SK-N-SH (cell line): ENCODE measurements at regions not wholly inside any gene's neighbourhood (a gene's known extent, or its start where the extent isn't known, plus 50 kb on each side); places are given as distances from the start of the nearest gene placed in this dataset.

ENCODE experiments used
- CTCF ChIA-PET: fragments of 300-600, 350-600 bp; formaldehyde crosslinking; extraction: SDS; loops from one replicate; lab custom pipeline; 2021; lab: Yijun Ruan, JAX
- POLR2A ChIA-PET: fragments of 350-600 bp; sonication (Branson Sonifier 250); formaldehyde crosslinking; extraction: SDS; loops from one replicate; lab custom pipeline; 2020; ENCODE audit warnings: antibody characterized with exemption, inconsistent platforms; lab: Yijun Ruan, JAX
- DNase-seq: peaks from one replicate; pipeline ENCODE4 v3.0.0; 2012
- H2AFZ ChIP-seq: fragments of 200-600 bp; sonication (generic); 2 replicates; pipeline ENCODE4 v1.8.1; 2016; ENCODE audit warnings: antibody characterized with exemption, mild to moderate bottlenecking, low read depth
- H3F3A ChIP-seq: fragments of 200-600 bp; sonication (generic); replicated peaks from 2 replicates; pipeline ENCODE3; 2016; ENCODE audit warnings: antibody characterized with exemption, mild to moderate bottlenecking; ENCODE audit not compliant: insufficient read depth
- H3K27ac ChIP-seq, 2 experiments: fragments of 200-500 bp in 1 of 2; fragments of 200-600 bp in 1 of 2; sonication (Bioruptor generic) in 1 of 2; sonication (generic), shearing (Covaris generic) in 1 of 2; 2 replicates each; pipeline versions ENCODE4 v1.5.1 to v1.6.1; 2014 to 2016; ENCODE audit warnings: low read depth in 2 of 2, inconsistent platforms in 1 of 2, low read length in 1 of 2, mild to moderate bottlenecking in 1 of 2, mixed read lengths in 1 of 2
- H3K27me3 ChIP-seq: fragments of 200-600 bp; sonication (generic), shearing (Covaris generic); 2 replicates; pipeline ENCODE4 v1.6.1; 2016; ENCODE audit warnings: mixed run types; ENCODE audit not compliant: insufficient read depth
- H3K36me3 ChIP-seq, 2 experiments: fragments of 200-500 bp in 1 of 2; fragments of 200-600 bp in 1 of 2; sonication (Bioruptor generic) in 1 of 2; sonication (generic) in 1 of 2; replicated peaks in 1 of 2; 2 replicates each; pipeline versions ENCODE3 to v1.5.1; 2014 to 2016; ENCODE audit warnings: low read length in 1 of 2, mild to moderate bottlenecking in 1 of 2; ENCODE audit not compliant: insufficient read depth in 2 of 2, control insufficient read depth in 1 of 2
- H3K4me1 ChIP-seq, 2 experiments: fragments of 200-500 bp in 1 of 2; fragments of 200-600 bp in 1 of 2; sonication (Bioruptor generic) in 1 of 2; sonication (generic), shearing (Covaris generic) in 1 of 2; 2 replicates each; pipeline versions ENCODE4 v1.5.1 to v1.6.1; 2014 to 2016; ENCODE audit warnings: low read depth in 1 of 2, low read length in 1 of 2, mixed run types in 1 of 2; ENCODE audit not compliant: insufficient read depth in 2 of 2, control insufficient read depth in 1 of 2
- H3K4me2 ChIP-seq: fragments of 200-600 bp; sonication (generic), shearing (Covaris generic); 2 replicates; pipeline ENCODE4 v1.6.1; 2017; ENCODE audit warnings: mixed run types
- H3K4me3 ChIP-seq, 2 experiments: fragments of 200-500 bp in 1 of 2; fragments of 200-600 bp in 1 of 2; sonication (Bioruptor generic) in 1 of 2; sonication (generic), shearing (Covaris generic) in 1 of 2; 2 replicates each; pipeline versions ENCODE4 v1.5.1 to v1.8.1; 2014 to 2016; ENCODE audit warnings: low read depth in 2 of 2, inconsistent platforms in 1 of 2, low read length in 1 of 2, mild to moderate bottlenecking in 1 of 2, mixed read lengths in 1 of 2, moderate library complexity in 1 of 2
- H3K79me2 ChIP-seq: fragments of 200-600 bp; sonication (generic); 2 replicates; pipeline ENCODE4 v1.8.1; 2017; ENCODE audit warnings: mild to moderate bottlenecking; ENCODE audit not compliant: insufficient read depth
- H3K9ac ChIP-seq: fragments of 200-600 bp; sonication (generic); 2 replicates; pipeline ENCODE4 v1.6.1; 2017; ENCODE audit warnings: mixed run types
- H3K9me2 ChIP-seq: fragments of 200-600 bp; sonication (generic); 2 replicates; pipeline ENCODE4 v1.6.1; 2017; ENCODE audit warnings: mixed run types
- H3K9me3 ChIP-seq: fragments of 200-600 bp; sonication (generic); 2 replicates; pipeline ENCODE4 v1.6.1; 2017; ENCODE audit warnings: mixed run types, mild to moderate bottlenecking, moderate library complexity
- H4K20me1 ChIP-seq: fragments of 200-600 bp; sonication (generic); 2 replicates; pipeline ENCODE4 v1.6.1; 2017; ENCODE audit warnings: mild to moderate bottlenecking, mixed run types; ENCODE audit not compliant: insufficient read depth
- CTCF ChIP-seq: fragments of 200-600 bp; sonication (generic); IDR thresholded peaks from 2 replicates; pipeline ENCODE4 v1.6.1; 2017; ENCODE audit warnings: antibody characterized with exemption, mild to moderate bottlenecking, moderate library complexity
- ELF1 ChIP-seq: IDR thresholded peaks from 2 replicates; pipeline ENCODE4 v1.4.0; 2012
- EZH2phosphoT487 ChIP-seq: fragments of 200-600 bp; sonication (generic); IDR thresholded peaks from 2 replicates; pipeline ENCODE4 v1.6.1; 2017; ENCODE audit warnings: low read depth, mixed run types, mild to moderate bottlenecking, antibody characterized with exemption, moderate library complexity, borderline replicate concordance
- FOSL2 ChIP-seq: IDR thresholded peaks from 2 replicates; pipeline ENCODE4 v1.4.0; 2012; ENCODE audit warnings: low read depth, mild to moderate bottlenecking, moderate library complexity, borderline replicate concordance
- GABPA ChIP-seq: IDR thresholded peaks from 2 replicates; pipeline ENCODE4 v1.4.0; 2012; ENCODE audit warnings: low read depth, mild to moderate bottlenecking
- GATA2 ChIP-seq: sonication (generic); formaldehyde crosslinking; IDR thresholded peaks from 2 replicates; pipeline ENCODE4 v1.5.0; 2020; ENCODE audit warnings: mild to moderate bottlenecking, missing genetic modification reagents
- IRF3 ChIP-seq: fragments of 150-350 bp; IDR thresholded peaks from 2 replicates; pipeline ENCODE4 v1.6.1; 2016; ENCODE audit warnings: mild to moderate bottlenecking, low read depth, low read length
- JUND ChIP-seq: IDR thresholded peaks from 2 replicates; pipeline ENCODE4 v1.4.0; 2012
- MEF2A ChIP-seq: IDR thresholded peaks from 2 replicates; pipeline ENCODE4 v1.4.0; 2012; ENCODE audit warnings: low read depth, borderline replicate concordance
- MXI1 ChIP-seq: IDR thresholded peaks from 2 replicates; pipeline ENCODE4 v1.6.1; 2012; ENCODE audit warnings: mild to moderate bottlenecking, low read depth, low read length, improper control_type of control experiment
- NFIC ChIP-seq: IDR thresholded peaks from 2 replicates; pipeline ENCODE4 v1.4.0; 2012; ENCODE audit warnings: borderline replicate concordance
- POLR2AphosphoS5 ChIP-seq: IDR thresholded peaks from 2 replicates; pipeline ENCODE4 v1.6.1; 2012; ENCODE audit warnings: low read depth, low read length
- RXRA ChIP-seq: IDR thresholded peaks from 2 replicates; pipeline ENCODE4 v1.4.0; 2012; ENCODE audit warnings: low read depth, mild to moderate bottlenecking, borderline replicate concordance
- SMC3 ChIP-seq: IDR thresholded peaks from 2 replicates; pipeline ENCODE4 v1.6.1; 2012; ENCODE audit warnings: low read depth, low read length, improper control_type of control experiment
- TAF1 ChIP-seq: IDR thresholded peaks from 2 replicates; pipeline ENCODE4 v1.6.1; 2012; ENCODE audit warnings: low read depth, mild to moderate bottlenecking, low read length, moderate library complexity, borderline replicate concordance
- TEAD4 ChIP-seq: IDR thresholded peaks from 2 replicates; pipeline ENCODE4 v1.4.0; 2012; ENCODE audit warnings: mild to moderate bottlenecking, borderline replicate concordance; ENCODE audit not compliant: insufficient read depth
- USF1 ChIP-seq: IDR thresholded peaks from 2 replicates; pipeline ENCODE4 v1.4.0; 2012; ENCODE audit warnings: low read depth, borderline replicate concordance
- USF2 ChIP-seq: fragments of 150-350 bp; IDR thresholded peaks from 2 replicates; pipeline ENCODE4 v1.6.1; 2017; ENCODE audit warnings: antibody characterized with exemption, low read length, low read depth, borderline replicate concordance
- YY1 ChIP-seq: IDR thresholded peaks from 2 replicates; pipeline ENCODE4 v1.4.0; 2012; ENCODE audit warnings: low read depth, mild to moderate bottlenecking
- WGBS: methylation state at CpG from one replicate; pipeline ENCODE4 v1.1.6; 2017; ENCODE audit warnings: low lambda C conversion rate; 5-methylcytosine and 5-hydroxymethylcytosine counted together

GRCh38 chr2:163253621-163254285, 415.2 kb upstream of the KCNH7 start:
- ChIA-PET CTCF (no interaction called here), POLR2A (no interaction called here)
- Histone ChIP-seq H3K9me3 (no peaks in the 10 kb centered on the region), H3K4me3 (no peak overlapping the region), H3K27ac (no peak overlapping the region), H2AFZ (no peak overlapping the region), H3F3A (no peaks in the 10 kb centered on the region), H3K9me2 (no peaks in the 10 kb centered on the region), H3K79me2 (no peaks in the 10 kb centered on the region), H3K36me3 (no peaks in the 10 kb centered on the region), H3K4me2 (no peak overlapping the region), H3K4me1 (peaks cover 0 to 3% of the 10 kb centered on the region in 2 experiments; a peak in 1 of 4 replicates), H4K20me1 (no peaks in the 10 kb centered on the region), H3K27me3 (no peaks in the 10 kb centered on the region), H3K9ac (no peak overlapping the region)
- WGBS, result 40% methylated on average over 6 of the region's 6 CpGs
- DNase-seq, result no peak
- TF ChIP-seq GABPA, result no peak
- TF ChIP-seq CTCF, result no peak
- no peak for TF ChIP-seq YY1
- no peak for TF ChIP-seq NFIC

GRCh38 chr2:163252199-163252598, 413.6 kb upstream of the KCNH7 start:
- Histone ChIP-seq H2AFZ (no peak overlapping the region), H3K9me2 (no peaks in the 10 kb centered on the region), H3K9ac (no peak overlapping the region), H3K27ac (no peak overlapping the region), H3K9me3 (no peaks in the 10 kb centered on the region), H3K4me2 (no peak overlapping the region), H3K27me3 (no peaks in the 10 kb centered on the region), H3F3A (no peaks in the 10 kb centered on the region), H3K4me3 (no peak overlapping the region), H3K36me3 (no peaks in the 10 kb centered on the region), H4K20me1 (no peaks in the 10 kb centered on the region), H3K4me1 (peaks cover 0 to 3% of the 10 kb centered on the region in 2 experiments; a peak in 1 of 4 replicates), H3K79me2 (no peaks in the 10 kb centered on the region)
- ChIA-PET CTCF (no interaction called here), POLR2A (no interaction called here)
- 47% methylated on average over 3 of the region's 3 CpGs for WGBS
- TF ChIP-seq ELF1 (no peak), JUND (no peak), YY1 (no peak), FOSL2 (no peak), USF2 (no peak), EZH2phosphoT487 (no peak), MEF2A (no peak), USF1 (no peak), SMC3 (no peak), GATA2 (CRISPR knock-in tag) (no peak), TEAD4 (no peak), POLR2AphosphoS5 (no peak), TAF1 (no peak), MXI1 (no peak), RXRA (no peak), IRF3 (no peak)
- no peak for DNase-seq
